ENCODE measurements at regions not wholly inside any gene's neighbourhood (a gene's known extent, or its start where the extent isn't known, plus 50 kb on each side); places are given as distances from the start of the nearest gene placed in this dataset.

- H3K4me1 ChIP-seq (ENCODE audit: insufficient read depth, low read length) = no peaks in the 10 kb centered on the region
- H3K27me3 ChIP-seq (ENCODE audit: insufficient read depth, low read length) = no peaks in the 10 kb centered on the region
- H3K36me3 ChIP-seq (ENCODE audit: insufficient read depth, low read length) = no peaks in the 10 kb centered on the region
- DNase-seq (ENCODE audit: insufficient read length, low spot score, missing footprints) = no peak
- H3K4me2 ChIP-seq (ENCODE audit: insufficient read depth, low read length) = no peak overlapping the region
- TF ChIP-seq CTCF (IDR thresholded peaks at IDR 0.05; ENCODE audit: extremely low read depth, low read depth, low read length) = no peak
- H3K4me3 ChIP-seq (ENCODE audit: insufficient read depth, low read length) = no peak overlapping the region
- no peak overlapping the region for H3K27ac ChIP-seq (ENCODE audit: low read depth, low read length)
- no peaks in the 10 kb centered on the region for H4K20me1 ChIP-seq (ENCODE audit: insufficient read depth, low read length)
- H3K9me3 ChIP-seq (ENCODE audit: low read depth, low read length) = peaks cover 6% of the 10 kb centered on the region
- no peak overlapping the region for H2AFZ ChIP-seq (ENCODE audit: low read length)
- no peaks in the 10 kb centered on the region for H3K79me2 ChIP-seq (ENCODE audit: insufficient read depth, low read length)
These were observed 749.1 kb downstream of the DACH1 start for GRCh38 chr13:71117920-71118319.

- Histone ChIP-seq H4K20me1 (ENCODE audit: insufficient read depth, low read length) (no peaks in the 10 kb centered on the region), H2AFZ (ENCODE audit: low read length) (no peak overlapping the region), H3K4me2 (ENCODE audit: insufficient read depth, low read length) (no peak overlapping the region), H3K79me2 (ENCODE audit: insufficient read depth, low read length) (no peaks in the 10 kb centered on the region), H3K4me3 (ENCODE audit: insufficient read depth, low read length) (no peak overlapping the region), H3K36me3 (ENCODE audit: insufficient read depth, low read length) (no peaks in the 10 kb centered on the region), H3K27ac (ENCODE audit: low read depth, low read length) (no peak overlapping the region), H3K4me1 (ENCODE audit: insufficient read depth, low read length) (no peaks in the 10 kb centered on the region), H3K27me3 (ENCODE audit: insufficient read depth, low read length) (no peaks in the 10 kb centered on the region), H3K9me3 (ENCODE audit: low read depth, low read length) (peaks cover 6% of the 10 kb centered on the region)
- DNase-seq (ENCODE audit: insufficient read length, low spot score, missing footprints) = no peak
- TF ChIP-seq CTCF (IDR thresholded peaks at IDR 0.05; ENCODE audit: extremely low read depth, low read depth, low read length) = no peak
These were observed 751.7 kb downstream of the DACH1 start for GRCh38 chr13:71115301-71115700.

- Histone ChIP-seq H3K79me2 (ENCODE audit: insufficient read depth, low read length) (no peaks in the 10 kb centered on the region), H3K27ac (ENCODE audit: low read depth, low read length) (no peak overlapping the region), H2AFZ (ENCODE audit: low read length) (no peak overlapping the region), H3K4me3 (ENCODE audit: insufficient read depth, low read length) (no peak overlapping the region), H3K4me2 (ENCODE audit: insufficient read depth, low read length) (no peak overlapping the region), H3K9me3 (ENCODE audit: low read depth, low read length) (no peaks in the 10 kb centered on the region), H3K27me3 (ENCODE audit: insufficient read depth, low read length) (no peaks in the 10 kb centered on the region), H3K4me1 (ENCODE audit: insufficient read depth, low read length) (no peaks in the 10 kb centered on the region), H4K20me1 (ENCODE audit: insufficient read depth, low read length) (no peaks in the 10 kb centered on the region), H3K36me3 (ENCODE audit: insufficient read depth, low read length) (no peaks in the 10 kb centered on the region)
- DNase-seq (ENCODE audit: insufficient read length, low spot score, missing footprints) = no peak
- TF ChIP-seq CTCF (IDR thresholded peaks at IDR 0.05; ENCODE audit: extremely low read depth, low read depth, low read length) = no peak
These were observed 770.6 kb downstream of the DACH1 start for GRCh38 chr13:71096421-71096820.

GRCh38 chr13:71090990-71091389, 776.0 kb downstream of the DACH1 start:
- Histone ChIP-seq H3K27ac (ENCODE audit: low read depth, low read length) (no peak overlapping the region), H3K27me3 (ENCODE audit: insufficient read depth, low read length) (no peaks in the 10 kb centered on the region), H3K4me3 (ENCODE audit: insufficient read depth, low read length) (no peak overlapping the region), H3K36me3 (ENCODE audit: insufficient read depth, low read length) (no peaks in the 10 kb centered on the region), H3K9me3 (ENCODE audit: low read depth, low read length) (peaks cover 2% of the 10 kb centered on the region), H4K20me1 (ENCODE audit: insufficient read depth, low read length) (no peaks in the 10 kb centered on the region), H3K4me1 (ENCODE audit: insufficient read depth, low read length) (no peaks in the 10 kb centered on the region), H2AFZ (ENCODE audit: low read length) (no peak overlapping the region), H3K4me2 (ENCODE audit: insufficient read depth, low read length) (no peak overlapping the region), H3K79me2 (ENCODE audit: insufficient read depth, low read length) (no peaks in the 10 kb centered on the region)
- no peak for TF ChIP-seq CTCF (IDR thresholded peaks at IDR 0.05; ENCODE audit: extremely low read depth, low read depth, low read length)
- DNase-seq (ENCODE audit: insufficient read length, low spot score, missing footprints) = no peak

Measured in osteoblast (primary cell).